DOHH2 (cell line): ENCODE measurements at regions not wholly inside any gene's neighbourhood (a gene's known extent, or its start where the extent isn't known, plus 50 kb on each side); places are given as distances from the start of the nearest gene placed in this dataset.

ENCODE experiments used
- H3F3A ChIP-seq: fragments of 200-600 bp; sonication (generic), shearing (Covaris generic); 2 replicates; pipeline ENCODE4 v1.6.0; 2016; ENCODE audit warnings: antibody characterized with exemption, mild to moderate bottlenecking; ENCODE audit not compliant: control insufficient read depth, insufficient read depth
- H3K27ac ChIP-seq: fragments of 200-600 bp; sonication (generic); 2 replicates; pipeline ENCODE4 v1.5.1; 2014; ENCODE audit warnings: low read depth, mild to moderate bottlenecking, low read length, moderate library complexity
- H3K27me3 ChIP-seq: fragments of 200-600 bp; sonication (generic); 2 replicates; pipeline ENCODE4 v1.6.1; 2014; ENCODE audit warnings: mild to moderate bottlenecking, low read length, mixed read lengths; ENCODE audit not compliant: control insufficient read depth
- H3K36me3 ChIP-seq: fragments of 200-600 bp; sonication (generic); 2 replicates; pipeline ENCODE4 v1.6.1; 2014; ENCODE audit warnings: mild to moderate bottlenecking, low read length, moderate library complexity, mixed read lengths; ENCODE audit not compliant: control insufficient read depth
- H3K4me1 ChIP-seq: fragments of 200-600 bp; sonication (generic); 2 replicates; pipeline ENCODE4 v1.6.1; 2014; ENCODE audit warnings: mild to moderate bottlenecking, low read length, mixed read lengths; ENCODE audit not compliant: control insufficient read depth
- H3K4me2 ChIP-seq: fragments of 200-600 bp; sonication (generic); 2 replicates; pipeline ENCODE4 v1.6.0; 2014; ENCODE audit warnings: mild to moderate bottlenecking, low read length, moderate library complexity
- H3K4me3 ChIP-seq: fragments of 200-600 bp; sonication (generic); 2 replicates; pipeline ENCODE4 v1.5.1; 2014; ENCODE audit warnings: mild to moderate bottlenecking, low read length, mixed read lengths
- H3K79me2 ChIP-seq: fragments of 200-600 bp; sonication (generic); 2 replicates; pipeline ENCODE4 v1.6.1; 2014; ENCODE audit warnings: mild to moderate bottlenecking, low read length, mixed read lengths; ENCODE audit not compliant: control insufficient read depth
- H3K9me2 ChIP-seq: fragments of 200-600 bp; sonication (generic); replicated peaks from 2 replicates; pipeline ENCODE4 v1.6.1; 2014; ENCODE audit warnings: mild to moderate bottlenecking, low read length, mixed read lengths; ENCODE audit not compliant: control insufficient read depth
- H3K9me3 ChIP-seq: fragments of 200-600 bp; sonication (generic); 2 replicates; pipeline ENCODE4 v1.6.1; 2014; ENCODE audit warnings: antibody characterized with exemption, low read length, mixed read lengths; ENCODE audit not compliant: control insufficient read depth, insufficient read depth
- H4K20me1 ChIP-seq: fragments of 200-600 bp; sonication (generic); 2 replicates; pipeline ENCODE4 v1.6.0; 2014; ENCODE audit warnings: low read depth, mild to moderate bottlenecking, antibody characterized with exemption, low read length, moderate library complexity; ENCODE audit not compliant: control insufficient read depth, insufficient read depth
- CTCF ChIP-seq: fragments of 200-600 bp; sonication (generic); IDR thresholded peaks from one replicate; pipeline ENCODE4 v1.5.1; 2014; ENCODE audit warnings: antibody characterized with exemption, mild to moderate bottlenecking, low read depth, low read length; ENCODE audit not compliant: poor library complexity, severe bottlenecking
- EZH2phosphoT487 ChIP-seq: fragments of 200-600 bp; sonication (generic); IDR thresholded peaks from 2 replicates; pipeline ENCODE4 v1.6.1; 2017; ENCODE audit warnings: borderline replicate concordance, mild to moderate bottlenecking, antibody characterized with exemption, low read length, moderate library complexity, mixed read lengths

GRCh38 chr5:94080390-94080789 is 339.0 kb upstream of the POU5F2 start:
- Histone ChIP-seq H3K4me3 (no peak overlapping the region), H4K20me1 (no peaks in the 10 kb centered on the region), H3K79me2 (peaks cover 13% of the 10 kb centered on the region), H3K4me2 (no peak overlapping the region), H3K4me1 (no peaks in the 10 kb centered on the region), H3K27me3 (no peaks in the 10 kb centered on the region), H3K9me2 (no peaks in the 10 kb centered on the region), H3F3A (no peaks in the 10 kb centered on the region), H3K27ac (no peak overlapping the region), H3K9me3 (no peaks in the 10 kb centered on the region), H3K36me3 (no peaks in the 10 kb centered on the region)
- TF ChIP-seq CTCF (no peak), EZH2phosphoT487 (no peak)

- H3K79me2 ChIP-seq: no peaks in the 10 kb centered on the region
- H3K27me3 ChIP-seq: no peaks in the 10 kb centered on the region
- no peaks in the 10 kb centered on the region for H3K36me3 ChIP-seq
- no peaks in the 10 kb centered on the region for H3K9me3 ChIP-seq
- H3K27ac ChIP-seq: no peak overlapping the region
- H3K4me3 ChIP-seq: no peak overlapping the region
- H3K4me1 ChIP-seq: no peaks in the 10 kb centered on the region
- no peaks in the 10 kb centered on the region for H3K9me2 ChIP-seq
- TF ChIP-seq CTCF: no peak
- no peak for TF ChIP-seq EZH2phosphoT487
- no peaks in the 10 kb centered on the region for H4K20me1 ChIP-seq
- no peaks in the 10 kb centered on the region for H3F3A ChIP-seq
- H3K4me2 ChIP-seq: no peak overlapping the region
These were observed 330.7 kb upstream of the POU5F2 start for GRCh38 chr5:94072116-94072515.

GRCh38 chr5:94066437-94067207 is 325.2 kb upstream of the POU5F2 start:
- H3K36me3 ChIP-seq: no peaks in the 10 kb centered on the region
- no peaks in the 10 kb centered on the region for H3K9me2 ChIP-seq
- no peaks in the 10 kb centered on the region for H3F3A ChIP-seq
- TF ChIP-seq EZH2phosphoT487: no peak
- TF ChIP-seq CTCF: no peak
- peaks cover 10% of the 10 kb centered on the region; the same call in 1 of the 2 replicates for H3K9me3 ChIP-seq
- H3K27ac ChIP-seq: no peak overlapping the region
- no peaks in the 10 kb centered on the region for H3K27me3 ChIP-seq
- H3K4me2 ChIP-seq: no peak overlapping the region
- no peaks in the 10 kb centered on the region for H3K4me1 ChIP-seq
- H4K20me1 ChIP-seq: no peaks in the 10 kb centered on the region
- peaks cover 29% of the 10 kb centered on the region for H3K79me2 ChIP-seq
- H3K4me3 ChIP-seq: no peak overlapping the region
